GM23338 (cell line): ENCODE measurements at regions not wholly inside any gene's neighbourhood (a gene's known extent, or its start where the extent isn't known, plus 50 kb on each side); places are given as distances from the start of the nearest gene placed in this dataset.

Experiments used
- ATAC-seq: fragments of 200-7000 bp; cut with Tn5 transposase; 3 replicates; pipeline ENCODE4 v1.9.1; 2020
- DNase-seq: peaks from one replicate; pipeline ENCODE4 v3.0.0-alpha.2; 2015; ENCODE audit warnings: low spot score
- H2AFZ ChIP-seq: fragments of 200-600 bp; sonication (generic); 2 replicates; pipeline ENCODE4 v1.8.0; 2016; ENCODE audit warnings: antibody characterized with exemption, mild to moderate bottlenecking, moderate library complexity
- H3F3A ChIP-seq: fragments of 200-600 bp; sonication (generic); replicated peaks from 2 replicates; pipeline ENCODE4 v1.8.0; 2017; ENCODE audit warnings: antibody characterized with exemption, mixed run types, low read depth
- H3K27ac ChIP-seq: fragments of 200-600 bp; sonication (generic); 2 replicates; pipeline ENCODE4 v1.6.1; 2016; ENCODE audit warnings: low read depth
- H3K27me3 ChIP-seq: fragments of 200-600 bp; sonication (generic); 2 replicates; pipeline ENCODE4 v1.8.0; 2016; ENCODE audit warnings: mild to moderate bottlenecking, mixed run types, moderate library complexity; ENCODE audit not compliant: insufficient read depth
- H3K36me3 ChIP-seq: fragments of 200-600 bp; sonication (generic); 2 replicates; pipeline ENCODE4 v1.8.0; 2016; ENCODE audit warnings: mild to moderate bottlenecking; ENCODE audit not compliant: insufficient read depth
- H3K4me1 ChIP-seq: fragments of 200-600 bp; sonication (generic); 2 replicates; pipeline ENCODE4 v1.8.0; 2016; ENCODE audit warnings: mild to moderate bottlenecking, moderate library complexity; ENCODE audit not compliant: insufficient read depth
- H3K4me2 ChIP-seq: fragments of 200-600 bp; sonication (generic); 2 replicates; pipeline ENCODE4 v1.7.1; 2017; ENCODE audit warnings: mixed run types
- H3K4me3 ChIP-seq: fragments of 200-600 bp; sonication (generic); 2 replicates; pipeline ENCODE4 v1.6.1; 2016; ENCODE audit warnings: mixed run types
- H3K79me2 ChIP-seq: fragments of 200-600 bp; sonication (generic); replicated peaks from 2 replicates; pipeline ENCODE4 v1.8.0; 2017; ENCODE audit warnings: mild to moderate bottlenecking; ENCODE audit not compliant: insufficient read depth
- H3K9me2 ChIP-seq: fragments of 200-600 bp; sonication (generic); 2 replicates; pipeline ENCODE4 v1.8.0; 2017; ENCODE audit not compliant: insufficient read depth
- H4K20me1 ChIP-seq: fragments of 200-600 bp; sonication (generic); replicated peaks from 2 replicates; pipeline ENCODE4 v1.8.0; 2017; ENCODE audit warnings: mild to moderate bottlenecking; ENCODE audit not compliant: insufficient read depth
- H3K27ac Mint-ChIP-seq: 2 replicates; pipeline ENCODE4 v1.8.0; 2020; ENCODE audit warnings: inconsistent platforms, mild to moderate bottlenecking, moderate library complexity, mixed read lengths
- H3K27me3 Mint-ChIP-seq: 3 replicates; pipeline ENCODE4 v1.8.0; 2022; ENCODE audit warnings: low read depth, mild to moderate bottlenecking, moderate library complexity, mixed read lengths, inconsistent platforms; ENCODE audit not compliant: insufficient read depth, poor library complexity
- H3K36me3 Mint-ChIP-seq: 3 replicates; pipeline ENCODE4 v1.8.0; 2021; ENCODE audit warnings: low read depth, mild to moderate bottlenecking, inconsistent platforms, moderate library complexity, mixed read lengths
- H3K4me1 Mint-ChIP-seq: 3 replicates; pipeline ENCODE4 v1.8.0; 2020; ENCODE audit warnings: mild to moderate bottlenecking, inconsistent platforms, mixed read lengths
- H3K4me3 Mint-ChIP-seq: 3 replicates; pipeline ENCODE4 v1.8.0; 2021; ENCODE audit warnings: moderate library complexity, mild to moderate bottlenecking, inconsistent platforms, mixed read lengths
- H3K9me3 Mint-ChIP-seq: 3 replicates; pipeline ENCODE4 v1.8.0; 2020; ENCODE audit warnings: moderate library complexity, mild to moderate bottlenecking, inconsistent platforms, mixed read lengths
- CREB1 ChIP-seq: fragments of 250-450 bp; sonication (Bioruptor Pico); IDR thresholded peaks from 2 replicates; pipeline ENCODE4 v1.5.0; 2020; ENCODE audit warnings: low read depth, mild to moderate bottlenecking, moderate library complexity
- ETS1 ChIP-seq: IDR thresholded peaks from 2 replicates; pipeline ENCODE4 v1.6.1; 2016; ENCODE audit warnings: antibody characterized with exemption
- EZH2 ChIP-seq: fragments of 200-600 bp; sonication (generic); IDR thresholded peaks from one replicate; pipeline ENCODE4 v1.8.0; 2017; ENCODE audit warnings: antibody characterized with exemption, mild to moderate bottlenecking, low read depth; ENCODE audit not compliant: unreplicated experiment
- EZH2phosphoT487 ChIP-seq: fragments of 200-600 bp; sonication (generic); IDR thresholded peaks from one replicate; pipeline ENCODE4 v1.8.1; 2018; ENCODE audit warnings: antibody characterized with exemption; ENCODE audit not compliant: unreplicated experiment
- JUNB ChIP-seq: IDR thresholded peaks from one replicate; pipeline ENCODE4 v1.6.1; 2016; ENCODE audit warnings: antibody characterized with exemption; ENCODE audit not compliant: unreplicated experiment
- NANOG ChIP-seq: IDR thresholded peaks from 2 replicates; pipeline ENCODE4 v1.6.1; 2016; ENCODE audit warnings: antibody characterized with exemption, borderline replicate concordance
- POLR2AphosphoS5 ChIP-seq: IDR thresholded peaks from 2 replicates; pipeline ENCODE4 v1.6.1; 2016; ENCODE audit warnings: antibody characterized with exemption, low read depth
- ZNF114 ChIP-seq: fragments of 250-450 bp; sonication (Bioruptor Pico); IDR thresholded peaks from 2 replicates; pipeline ENCODE4 v1.5.0; 2020; ENCODE audit warnings: mild to moderate bottlenecking, moderate library complexity
- ZNF331 ChIP-seq: fragments of 250-450 bp; sonication (Bioruptor Pico); IDR thresholded peaks from 2 replicates; pipeline ENCODE4 v1.5.0; 2020; ENCODE audit warnings: low read depth, mild to moderate bottlenecking, moderate library complexity
- TF ChIP-seq, protein P1 (sequence below): IDR thresholded peaks from one replicate; pipeline ENCODE4 v1.6.1; 2018; ENCODE audit warnings: antibody characterized with exemption; ENCODE audit not compliant: unreplicated experiment
- TF ChIP-seq, protein P2 (sequence below): fragments of 250-450 bp; sonication (Bioruptor Pico); IDR thresholded peaks from 2 replicates; pipeline ENCODE4 v1.5.0; 2020; ENCODE audit warnings: mild to moderate bottlenecking, moderate library complexity
- TF ChIP-seq, protein P3 (sequence below), 2 experiments: fragments of 200-600 bp in 1 of 2; sonication (generic) in 1 of 2; conservative IDR thresholded peaks; 2 replicates each; pipeline versions ENCODE4 v1.5.1 to v1.6.1; 2016 to 2017; ENCODE audit warnings: antibody characterized with exemption in 2 of 2, low read depth in 2 of 2, mild to moderate bottlenecking in 2 of 2, moderate library complexity in 1 of 2

- Histone ChIP-seq H3F3A (no peaks in the 10 kb centered on the region), H3K4me2 (no peak overlapping the region), H4K20me1 (no peaks in the 10 kb centered on the region), H3K79me2 (no peaks in the 10 kb centered on the region), H3K27me3 (no peaks in the 10 kb centered on the region), H2AFZ (peak overlapping the region; percentile 43; the same call in 1 of the 2 replicates), H3K36me3 (no peaks in the 10 kb centered on the region), H3K27ac (0 out of 2 replicates have a peak overlapping the region, but pooled peaks have one; percentile 28), H3K4me1 (peaks cover 9% of the 10 kb centered on the region; the same call in 1 of the 2 replicates), H3K4me3 (no peak overlapping the region), H3K9me2 (no peaks in the 10 kb centered on the region)
- ATAC-seq (peak; percentile 93), DNase-seq (peak; percentile 36)
- TF ChIP-seq ETS1 = no peak
- TF ChIP-seq EZH2 = no peak
- TF ChIP-seq, protein P1, sequence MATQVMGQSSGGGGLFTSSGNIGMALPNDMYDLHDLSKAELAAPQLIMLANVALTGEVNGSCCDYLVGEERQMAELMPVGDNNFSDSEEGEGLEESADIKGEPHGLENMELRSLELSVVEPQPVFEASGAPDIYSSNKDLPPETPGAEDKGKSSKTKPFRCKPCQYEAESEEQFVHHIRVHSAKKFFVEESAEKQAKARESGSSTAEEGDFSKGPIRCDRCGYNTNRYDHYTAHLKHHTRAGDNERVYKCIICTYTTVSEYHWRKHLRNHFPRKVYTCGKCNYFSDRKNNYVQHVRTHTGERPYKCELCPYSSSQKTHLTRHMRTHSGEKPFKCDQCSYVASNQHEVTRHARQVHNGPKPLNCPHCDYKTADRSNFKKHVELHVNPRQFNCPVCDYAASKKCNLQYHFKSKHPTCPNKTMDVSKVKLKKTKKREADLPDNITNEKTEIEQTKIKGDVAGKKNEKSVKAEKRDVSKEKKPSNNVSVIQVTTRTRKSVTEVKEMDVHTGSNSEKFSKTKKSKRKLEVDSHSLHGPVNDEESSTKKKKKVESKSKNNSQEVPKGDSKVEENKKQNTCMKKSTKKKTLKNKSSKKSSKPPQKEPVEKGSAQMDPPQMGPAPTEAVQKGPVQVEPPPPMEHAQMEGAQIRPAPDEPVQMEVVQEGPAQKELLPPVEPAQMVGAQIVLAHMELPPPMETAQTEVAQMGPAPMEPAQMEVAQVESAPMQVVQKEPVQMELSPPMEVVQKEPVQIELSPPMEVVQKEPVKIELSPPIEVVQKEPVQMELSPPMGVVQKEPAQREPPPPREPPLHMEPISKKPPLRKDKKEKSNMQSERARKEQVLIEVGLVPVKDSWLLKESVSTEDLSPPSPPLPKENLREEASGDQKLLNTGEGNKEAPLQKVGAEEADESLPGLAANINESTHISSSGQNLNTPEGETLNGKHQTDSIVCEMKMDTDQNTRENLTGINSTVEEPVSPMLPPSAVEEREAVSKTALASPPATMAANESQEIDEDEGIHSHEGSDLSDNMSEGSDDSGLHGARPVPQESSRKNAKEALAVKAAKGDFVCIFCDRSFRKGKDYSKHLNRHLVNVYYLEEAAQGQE = no peak
- no peak for TF ChIP-seq ZNF114 (CRISPR knock-in tag)
- TF ChIP-seq POLR2AphosphoS5 = no peak
- TF ChIP-seq ZNF331 = no peak
- TF ChIP-seq NANOG = no peak
- TF ChIP-seq, protein P2, sequence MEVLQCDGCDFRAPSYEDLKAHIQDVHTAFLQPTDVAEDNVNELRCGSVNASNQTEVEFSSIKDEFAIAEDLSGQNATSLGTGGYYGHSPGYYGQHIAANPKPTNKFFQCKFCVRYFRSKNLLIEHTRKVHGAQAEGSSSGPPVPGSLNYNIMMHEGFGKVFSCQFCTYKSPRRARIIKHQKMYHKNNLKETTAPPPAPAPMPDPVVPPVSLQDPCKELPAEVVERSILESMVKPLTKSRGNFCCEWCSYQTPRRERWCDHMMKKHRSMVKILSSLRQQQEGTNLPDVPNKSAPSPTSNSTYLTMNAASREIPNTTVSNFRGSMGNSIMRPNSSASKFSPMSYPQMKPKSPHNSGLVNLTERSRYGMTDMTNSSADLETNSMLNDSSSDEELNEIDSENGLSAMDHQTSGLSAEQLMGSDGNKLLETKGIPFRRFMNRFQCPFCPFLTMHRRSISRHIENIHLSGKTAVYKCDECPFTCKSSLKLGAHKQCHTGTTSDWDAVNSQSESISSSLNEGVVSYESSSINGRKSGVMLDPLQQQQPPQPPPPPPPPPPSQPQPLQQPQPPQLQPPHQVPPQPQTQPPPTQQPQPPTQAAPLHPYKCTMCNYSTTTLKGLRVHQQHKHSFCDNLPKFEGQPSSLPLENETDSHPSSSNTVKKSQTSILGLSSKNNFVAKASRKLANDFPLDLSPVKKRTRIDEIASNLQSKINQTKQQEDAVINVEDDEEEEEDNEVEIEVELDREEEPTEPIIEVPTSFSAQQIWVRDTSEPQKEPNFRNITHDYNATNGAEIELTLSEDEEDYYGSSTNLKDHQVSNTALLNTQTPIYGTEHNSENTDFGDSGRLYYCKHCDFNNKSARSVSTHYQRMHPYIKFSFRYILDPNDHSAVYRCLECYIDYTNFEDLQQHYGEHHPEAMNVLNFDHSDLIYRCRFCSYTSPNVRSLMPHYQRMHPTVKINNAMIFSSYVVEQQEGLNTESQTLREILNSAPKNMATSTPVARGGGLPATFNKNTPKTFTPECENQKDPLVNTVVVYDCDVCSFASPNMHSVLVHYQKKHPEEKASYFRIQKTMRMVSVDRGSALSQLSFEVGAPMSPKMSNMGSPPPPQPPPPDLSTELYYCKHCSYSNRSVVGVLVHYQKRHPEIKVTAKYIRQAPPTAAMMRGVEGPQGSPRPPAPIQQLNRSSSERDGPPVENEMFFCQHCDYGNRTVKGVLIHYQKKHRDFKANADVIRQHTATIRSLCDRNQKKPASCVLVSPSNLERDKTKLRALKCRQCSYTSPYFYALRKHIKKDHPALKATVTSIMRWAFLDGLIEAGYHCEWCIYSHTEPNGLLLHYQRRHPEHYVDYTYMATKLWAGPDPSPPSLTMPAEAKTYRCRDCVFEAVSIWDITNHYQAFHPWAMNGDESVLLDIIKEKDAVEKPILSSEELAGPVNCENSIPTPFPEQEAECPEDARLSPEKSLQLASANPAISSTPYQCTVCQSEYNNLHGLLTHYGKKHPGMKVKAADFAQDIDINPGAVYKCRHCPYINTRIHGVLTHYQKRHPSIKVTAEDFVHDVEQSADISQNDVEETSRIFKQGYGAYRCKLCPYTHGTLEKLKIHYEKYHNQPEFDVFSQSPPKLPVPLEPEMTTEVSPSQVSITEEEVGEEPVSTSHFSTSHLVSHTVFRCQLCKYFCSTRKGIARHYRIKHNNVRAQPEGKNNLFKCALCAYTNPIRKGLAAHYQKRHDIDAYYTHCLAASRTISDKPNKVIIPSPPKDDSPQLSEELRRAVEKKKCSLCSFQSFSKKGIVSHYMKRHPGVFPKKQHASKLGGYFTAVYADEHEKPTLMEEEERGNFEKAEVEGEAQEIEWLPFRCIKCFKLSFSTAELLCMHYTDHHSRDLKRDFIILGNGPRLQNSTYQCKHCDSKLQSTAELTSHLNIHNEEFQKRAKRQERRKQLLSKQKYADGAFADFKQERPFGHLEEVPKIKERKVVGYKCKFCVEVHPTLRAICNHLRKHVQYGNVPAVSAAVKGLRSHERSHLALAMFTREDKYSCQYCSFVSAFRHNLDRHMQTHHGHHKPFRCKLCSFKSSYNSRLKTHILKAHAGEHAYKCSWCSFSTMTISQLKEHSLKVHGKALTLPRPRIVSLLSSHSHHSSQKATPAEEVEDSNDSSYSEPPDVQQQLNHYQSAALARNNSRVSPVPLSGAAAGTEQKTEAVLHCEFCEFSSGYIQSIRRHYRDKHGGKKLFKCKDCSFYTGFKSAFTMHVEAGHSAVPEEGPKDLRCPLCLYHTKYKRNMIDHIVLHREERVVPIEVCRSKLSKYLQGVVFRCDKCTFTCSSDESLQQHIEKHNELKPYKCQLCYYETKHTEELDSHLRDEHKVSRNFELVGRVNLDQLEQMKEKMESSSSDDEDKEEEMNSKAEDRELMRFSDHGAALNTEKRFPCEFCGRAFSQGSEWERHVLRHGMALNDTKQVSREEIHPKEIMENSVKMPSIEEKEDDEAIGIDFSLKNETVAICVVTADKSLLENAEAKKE (CRISPR knock-in tag) = no peak
- no peak for TF ChIP-seq CREB1 (CRISPR knock-in tag)
- TF ChIP-seq JUNB = no peak
- TF ChIP-seq EZH2phosphoT487 = no peak
- TF ChIP-seq, protein P3, sequence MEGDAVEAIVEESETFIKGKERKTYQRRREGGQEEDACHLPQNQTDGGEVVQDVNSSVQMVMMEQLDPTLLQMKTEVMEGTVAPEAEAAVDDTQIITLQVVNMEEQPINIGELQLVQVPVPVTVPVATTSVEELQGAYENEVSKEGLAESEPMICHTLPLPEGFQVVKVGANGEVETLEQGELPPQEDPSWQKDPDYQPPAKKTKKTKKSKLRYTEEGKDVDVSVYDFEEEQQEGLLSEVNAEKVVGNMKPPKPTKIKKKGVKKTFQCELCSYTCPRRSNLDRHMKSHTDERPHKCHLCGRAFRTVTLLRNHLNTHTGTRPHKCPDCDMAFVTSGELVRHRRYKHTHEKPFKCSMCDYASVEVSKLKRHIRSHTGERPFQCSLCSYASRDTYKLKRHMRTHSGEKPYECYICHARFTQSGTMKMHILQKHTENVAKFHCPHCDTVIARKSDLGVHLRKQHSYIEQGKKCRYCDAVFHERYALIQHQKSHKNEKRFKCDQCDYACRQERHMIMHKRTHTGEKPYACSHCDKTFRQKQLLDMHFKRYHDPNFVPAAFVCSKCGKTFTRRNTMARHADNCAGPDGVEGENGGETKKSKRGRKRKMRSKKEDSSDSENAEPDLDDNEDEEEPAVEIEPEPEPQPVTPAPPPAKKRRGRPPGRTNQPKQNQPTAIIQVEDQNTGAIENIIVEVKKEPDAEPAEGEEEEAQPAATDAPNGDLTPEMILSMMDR (conservative IDR thresholded peaks at IDR 0.05; ENCODE audit: low read depth in 2 of 2) = no peak
- no peak overlapping the region for H3K4me3 Mint-ChIP-seq
- H3K27me3 Mint-ChIP-seq = peaks cover 2% of the 10 kb centered on the region
- H3K27ac Mint-ChIP-seq = 0 out of 2 replicates have a peak overlapping the region, but pooled peaks have one; percentile 32
- H3K9me3 Mint-ChIP-seq = no peaks in the 10 kb centered on the region
- no peaks in the 10 kb centered on the region for H3K36me3 Mint-ChIP-seq
- H3K4me1 Mint-ChIP-seq = peaks cover 22% of the 10 kb centered on the region
Measured at GRCh38 chr5:41637424-41637823, 127.0 kb upstream of the PLCXD3 start.
